ENCODE measurements at regions not wholly inside any gene's neighbourhood (a gene's known extent, or its start where the extent isn't known, plus 50 kb on each side); places are given as distances from the start of the nearest gene placed in this dataset.

GRCh38 chr7:42618651-42619360, 293.1 kb downstream of the C7orf25 start:
- no peak for TF ChIP-seq CTCF (IDR thresholded peaks at IDR 0.05)

GRCh38 chr7:42617806-42618457, 293.9 kb downstream of the C7orf25 start:
- no peak for TF ChIP-seq CTCF (IDR thresholded peaks at IDR 0.05)

- no peak for TF ChIP-seq CTCF (IDR thresholded peaks at IDR 0.05)
These were observed 294.7 kb downstream of the C7orf25 start for GRCh38 chr7:42617071-42617765.

GRCh38 chr7:42614636-42615035, 297.2 kb downstream of the C7orf25 start:
- TF ChIP-seq CTCF (IDR thresholded peaks at IDR 0.05) = no peak

- no peak for TF ChIP-seq CTCF (IDR thresholded peaks at IDR 0.05)
These were observed 299.9 kb downstream of the C7orf25 start for GRCh38 chr7:42611961-42612360.

- no peak for TF ChIP-seq CTCF (IDR thresholded peaks at IDR 0.05)
These were observed 300.5 kb downstream of the C7orf25 start for GRCh38 chr7:42611289-42611928.

- TF ChIP-seq CTCF (IDR thresholded peaks at IDR 0.05) = no peak
These were observed 305.5 kb downstream of the C7orf25 start for GRCh38 chr7:42606193-42606905.

Measured in LNCAP (cell line).